Keratinocyte (primary cell): ENCODE measurements at regions not wholly inside any gene's neighbourhood (a gene's known extent, or its start where the extent isn't known, plus 50 kb on each side); places are given as distances from the start of the nearest gene placed in this dataset.

Experiments
- CTCF ChIP-seq, 3 experiments: IDR thresholded peaks in 1 of 3; conservative IDR thresholded peaks in 1 of 3; optimal IDR thresholded peaks in 1 of 3; 2 replicates in 2 of 3; 3 replicates in 1 of 3; pipeline versions ENCODE3 to v1.5.1; 2011; ENCODE audit warnings: low read length in 3 of 3, mild to moderate bottlenecking in 3 of 3, moderate library complexity in 2 of 3, control low read depth in 1 of 3, inconsistent platforms in 1 of 3; ENCODE audit not compliant: insufficient read depth in 2 of 3; ENCODE audit errors: extremely low read depth in 1 of 3
- EZH2 ChIP-seq: IDR thresholded peaks from one replicate; pipeline ENCODE4 v1.6.1; 2012; ENCODE audit warnings: inconsistent platforms, mild to moderate bottlenecking, low read length, moderate library complexity

GRCh38 chr12:70028918-70029317 lies 203.9 kb downstream of the MYRFL start:
- TF ChIP-seq CTCF (optimal IDR thresholded peaks at IDR 0.05 in 1 of 3, IDR thresholded peaks at IDR 0.05 in 1 of 3, conservative IDR thresholded peaks at IDR 0.05 in 1 of 3; ENCODE audit: extremely low read depth in 1 of 3, insufficient read depth in 2 of 3, low read length in 3 of 3) (no peak), EZH2 (no peak)
